Medulla oblongata (tissue), 1 donor: ENCODE measurements at regions not wholly inside any gene's neighbourhood (a gene's known extent, or its start where the extent isn't known, plus 50 kb on each side); places are given as distances from the start of the nearest gene placed in this dataset.
"Not testable (repeated sequence)": the region's sequence is repeated elsewhere in the genome, so short reads cannot be mapped to it uniquely, and the experiment has no call there.

Experiments
- DNase-seq: peaks from one replicate; pipeline ENCODE4 v3.0.0-alpha.2; 2015; ENCODE audit errors: extremely low spot score

GRCh38 chr4:33063241-33063640 is 2343.1 kb downstream of the PCDH7 start:
- DNase-seq = no peak

- no peak for DNase-seq
These were observed 2344.1 kb downstream of the PCDH7 start for GRCh38 chr4:33064238-33064637.

GRCh38 chr4:33065749-33066148 is 2345.6 kb downstream of the PCDH7 start:
- DNase-seq = no peak

- no peak for DNase-seq
These were observed 2347.1 kb downstream of the PCDH7 start for GRCh38 chr4:33067221-33067620.

GRCh38 chr4:33068539-33068938 is 2348.4 kb downstream of the PCDH7 start:
- DNase-seq = no peak

- no peak for DNase-seq
These were observed 2351.4 kb downstream of the PCDH7 start for GRCh38 chr4:33071535-33071934.

DNA sequence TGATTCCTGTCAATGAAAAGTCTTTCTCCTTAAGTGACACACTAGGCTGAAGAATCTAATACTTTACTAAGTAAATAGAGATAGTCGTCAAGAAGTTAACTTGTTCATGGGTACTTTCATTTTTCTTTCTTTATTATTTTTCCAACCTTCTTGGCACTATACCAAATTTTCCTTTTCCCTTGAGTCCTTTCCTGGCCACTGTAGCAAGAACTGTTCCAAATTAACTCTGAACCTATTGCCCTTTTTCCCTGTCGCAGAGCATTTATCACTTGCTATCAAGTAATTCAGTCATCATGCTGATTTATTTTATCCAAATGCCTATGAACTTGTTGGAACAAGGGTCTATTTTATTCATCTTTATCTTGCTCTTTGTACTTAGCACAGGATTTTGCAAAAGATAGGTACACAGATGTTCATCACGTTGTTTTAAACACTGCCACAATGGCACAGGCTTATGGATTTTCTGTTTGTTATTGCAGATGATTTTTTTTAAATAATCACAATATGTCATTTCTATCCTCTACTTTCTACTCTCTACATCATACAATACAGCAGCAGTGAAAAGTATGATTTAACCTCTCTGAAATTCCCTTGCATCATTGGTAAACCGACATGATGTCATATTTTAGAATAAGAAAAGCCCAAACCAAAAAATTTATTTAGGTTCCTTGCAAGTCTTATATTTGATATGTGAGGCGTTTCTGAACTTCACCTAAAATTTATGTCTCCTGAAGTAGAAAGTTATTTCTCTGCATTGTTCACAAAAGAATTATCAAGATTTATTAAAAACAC is 2352.3 kb downstream of the PCDH7 start:
- DNase-seq = no peak

DNA sequence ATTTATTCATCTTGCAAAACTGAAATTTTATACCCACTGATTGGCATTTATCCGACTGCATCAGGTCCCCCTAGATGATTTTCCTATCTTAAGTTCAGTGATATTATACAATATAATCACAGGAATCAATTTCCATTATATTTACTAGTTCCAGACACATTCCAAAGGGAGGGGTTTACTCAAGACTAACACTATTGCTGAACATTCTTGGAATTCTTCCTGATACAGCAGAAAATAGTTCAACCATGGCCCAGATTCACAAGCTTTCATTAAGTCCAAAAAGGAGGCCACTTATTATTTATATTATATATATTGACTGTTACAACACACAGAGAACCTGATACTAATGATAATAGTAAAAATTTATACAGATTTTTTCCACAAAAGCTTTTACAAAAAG is 2353.6 kb downstream of the PCDH7 start:
- DNase-seq = no peak

GRCh38 chr4:33078145-33078544 is 2358.0 kb downstream of the PCDH7 start:
- DNase-seq = no peak

GRCh38 chr4:33080275-33080674 is 2360.1 kb downstream of the PCDH7 start:
- no peak for DNase-seq

GRCh38 chr4:33085709-33086108 is 2365.5 kb downstream of the PCDH7 start:
- DNase-seq = no peak

GRCh38 chr4:33086331-33086925 is 2366.3 kb downstream of the PCDH7 start:
- DNase-seq = no peak

DNA sequence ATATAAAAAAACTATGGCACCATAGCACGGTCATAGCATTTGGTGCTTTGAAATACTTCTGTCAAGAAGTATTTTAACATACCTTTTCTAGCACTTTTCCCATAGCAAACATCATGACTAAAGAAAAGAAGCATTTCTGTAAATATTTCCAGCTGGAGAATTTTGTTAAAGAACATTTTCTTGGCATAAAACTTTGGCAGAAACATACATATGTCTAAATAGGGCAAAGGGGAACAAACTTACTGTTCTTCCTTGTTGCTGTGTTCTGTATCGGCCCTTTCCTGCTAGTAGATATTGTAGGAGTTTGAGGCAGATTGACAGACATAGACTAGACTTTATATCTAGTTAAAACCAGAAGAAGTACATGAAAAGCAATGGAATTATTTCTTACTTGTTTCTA is 2368.5 kb downstream of the PCDH7 start:
- DNase-seq = no peak

- no peak for DNase-seq
These were observed 2370.7 kb downstream of the PCDH7 start for GRCh38 chr4:33090910-33091309.

DNA sequence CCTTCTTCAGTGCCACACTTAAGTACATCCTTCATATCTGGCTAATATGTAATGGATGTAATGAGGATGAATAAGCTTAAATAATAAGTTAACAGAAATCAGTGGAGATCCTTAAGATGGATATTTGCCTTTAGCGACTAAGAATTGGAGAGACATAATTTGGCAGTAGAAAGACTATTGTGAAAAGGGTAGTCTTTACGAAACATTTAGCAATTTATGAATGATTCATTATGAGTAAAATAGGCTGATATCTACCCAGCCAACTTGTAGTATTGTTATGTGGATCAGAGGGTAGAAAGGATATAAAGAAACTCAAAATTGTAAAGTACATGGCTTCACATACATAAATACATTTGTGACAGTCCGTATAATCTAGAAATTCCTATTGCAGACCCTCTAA is 2371.8 kb downstream of the PCDH7 start:
- no peak for DNase-seq

DNA sequence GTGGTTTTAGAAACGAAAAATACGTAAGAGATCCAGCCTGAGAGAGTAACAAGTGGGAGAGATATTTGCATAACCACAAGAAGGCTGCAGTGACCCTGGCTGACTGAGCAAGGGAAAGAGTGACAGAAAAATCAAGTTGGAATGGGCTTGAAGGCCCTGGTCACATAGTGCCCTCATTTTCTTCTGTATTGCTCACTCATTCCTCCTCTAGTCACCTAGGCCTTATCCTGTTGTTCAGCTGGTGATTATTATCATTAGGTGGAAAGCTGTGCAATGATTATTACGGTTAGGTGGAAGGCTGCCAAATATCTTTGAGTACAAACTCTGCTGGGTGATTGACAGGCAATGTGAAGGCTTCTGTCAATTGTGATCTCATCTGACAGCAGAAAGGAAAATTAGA is 2384.1 kb downstream of the PCDH7 start:
- DNase-seq = no peak

- DNase-seq = no peak
These were observed 2387.6 kb downstream of the PCDH7 start for GRCh38 chr4:33107814-33108213.

- no peak for DNase-seq
These were observed 2390.9 kb downstream of the PCDH7 start for GRCh38 chr4:33111117-33111516.

GRCh38 chr4:33116871-33117270 is 2396.7 kb downstream of the PCDH7 start:
- DNase-seq = no peak

GRCh38 chr4:33126002-33126401 is 2405.8 kb downstream of the PCDH7 start:
- DNase-seq = no peak

- DNase-seq = not testable (repeated sequence)
These were observed 2410.5 kb downstream of the PCDH7 start for GRCh38 chr4:33130662-33131061.

GRCh38 chr4:33133723-33134122 is 2413.6 kb downstream of the PCDH7 start:
- no peak for DNase-seq

DNA sequence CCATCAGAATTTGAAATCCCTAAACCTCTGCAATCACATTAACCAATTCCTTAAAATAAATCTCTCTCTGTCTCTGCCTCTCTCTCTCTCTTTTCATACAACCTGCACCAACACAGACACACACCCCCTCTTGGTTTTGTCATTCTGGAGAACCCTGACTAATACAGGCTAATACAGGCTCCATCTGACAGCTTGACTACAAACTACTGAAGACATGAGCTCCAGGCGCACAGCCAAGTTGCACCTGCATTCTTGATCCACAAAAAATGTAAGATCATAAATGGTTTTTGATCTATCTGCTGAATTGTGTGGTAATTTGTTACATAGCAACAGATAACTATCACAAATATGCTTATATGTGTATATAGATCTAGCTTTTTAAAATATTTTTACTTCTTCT is 2414.2 kb downstream of the PCDH7 start:
- DNase-seq = no peak
